ENCODE measurements at regions not wholly inside any gene's neighbourhood (a gene's known extent, or its start where the extent isn't known, plus 50 kb on each side); places are given as distances from the start of the nearest gene placed in this dataset.

DNA sequence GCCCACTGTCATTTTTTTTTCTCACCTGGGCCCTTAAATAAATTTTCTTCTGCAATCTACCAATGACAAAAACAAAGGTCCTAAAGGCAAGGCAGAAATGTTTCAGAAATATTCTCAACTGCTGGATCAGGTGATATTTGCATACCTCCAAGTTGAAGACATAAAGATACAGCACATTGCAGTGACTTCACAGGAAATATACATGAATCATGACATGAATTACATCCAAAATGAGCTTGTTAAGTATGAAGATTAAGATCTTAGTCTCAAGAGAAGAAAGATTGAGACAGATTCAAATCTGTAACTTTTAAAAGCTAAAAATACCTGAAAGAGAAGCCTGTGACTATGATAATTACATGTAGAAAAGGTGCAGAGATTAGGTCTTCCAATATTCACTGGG is 207.8 kb downstream of the SIPA1L2 start (continued):
- TF ChIP-seq, protein P1, sequence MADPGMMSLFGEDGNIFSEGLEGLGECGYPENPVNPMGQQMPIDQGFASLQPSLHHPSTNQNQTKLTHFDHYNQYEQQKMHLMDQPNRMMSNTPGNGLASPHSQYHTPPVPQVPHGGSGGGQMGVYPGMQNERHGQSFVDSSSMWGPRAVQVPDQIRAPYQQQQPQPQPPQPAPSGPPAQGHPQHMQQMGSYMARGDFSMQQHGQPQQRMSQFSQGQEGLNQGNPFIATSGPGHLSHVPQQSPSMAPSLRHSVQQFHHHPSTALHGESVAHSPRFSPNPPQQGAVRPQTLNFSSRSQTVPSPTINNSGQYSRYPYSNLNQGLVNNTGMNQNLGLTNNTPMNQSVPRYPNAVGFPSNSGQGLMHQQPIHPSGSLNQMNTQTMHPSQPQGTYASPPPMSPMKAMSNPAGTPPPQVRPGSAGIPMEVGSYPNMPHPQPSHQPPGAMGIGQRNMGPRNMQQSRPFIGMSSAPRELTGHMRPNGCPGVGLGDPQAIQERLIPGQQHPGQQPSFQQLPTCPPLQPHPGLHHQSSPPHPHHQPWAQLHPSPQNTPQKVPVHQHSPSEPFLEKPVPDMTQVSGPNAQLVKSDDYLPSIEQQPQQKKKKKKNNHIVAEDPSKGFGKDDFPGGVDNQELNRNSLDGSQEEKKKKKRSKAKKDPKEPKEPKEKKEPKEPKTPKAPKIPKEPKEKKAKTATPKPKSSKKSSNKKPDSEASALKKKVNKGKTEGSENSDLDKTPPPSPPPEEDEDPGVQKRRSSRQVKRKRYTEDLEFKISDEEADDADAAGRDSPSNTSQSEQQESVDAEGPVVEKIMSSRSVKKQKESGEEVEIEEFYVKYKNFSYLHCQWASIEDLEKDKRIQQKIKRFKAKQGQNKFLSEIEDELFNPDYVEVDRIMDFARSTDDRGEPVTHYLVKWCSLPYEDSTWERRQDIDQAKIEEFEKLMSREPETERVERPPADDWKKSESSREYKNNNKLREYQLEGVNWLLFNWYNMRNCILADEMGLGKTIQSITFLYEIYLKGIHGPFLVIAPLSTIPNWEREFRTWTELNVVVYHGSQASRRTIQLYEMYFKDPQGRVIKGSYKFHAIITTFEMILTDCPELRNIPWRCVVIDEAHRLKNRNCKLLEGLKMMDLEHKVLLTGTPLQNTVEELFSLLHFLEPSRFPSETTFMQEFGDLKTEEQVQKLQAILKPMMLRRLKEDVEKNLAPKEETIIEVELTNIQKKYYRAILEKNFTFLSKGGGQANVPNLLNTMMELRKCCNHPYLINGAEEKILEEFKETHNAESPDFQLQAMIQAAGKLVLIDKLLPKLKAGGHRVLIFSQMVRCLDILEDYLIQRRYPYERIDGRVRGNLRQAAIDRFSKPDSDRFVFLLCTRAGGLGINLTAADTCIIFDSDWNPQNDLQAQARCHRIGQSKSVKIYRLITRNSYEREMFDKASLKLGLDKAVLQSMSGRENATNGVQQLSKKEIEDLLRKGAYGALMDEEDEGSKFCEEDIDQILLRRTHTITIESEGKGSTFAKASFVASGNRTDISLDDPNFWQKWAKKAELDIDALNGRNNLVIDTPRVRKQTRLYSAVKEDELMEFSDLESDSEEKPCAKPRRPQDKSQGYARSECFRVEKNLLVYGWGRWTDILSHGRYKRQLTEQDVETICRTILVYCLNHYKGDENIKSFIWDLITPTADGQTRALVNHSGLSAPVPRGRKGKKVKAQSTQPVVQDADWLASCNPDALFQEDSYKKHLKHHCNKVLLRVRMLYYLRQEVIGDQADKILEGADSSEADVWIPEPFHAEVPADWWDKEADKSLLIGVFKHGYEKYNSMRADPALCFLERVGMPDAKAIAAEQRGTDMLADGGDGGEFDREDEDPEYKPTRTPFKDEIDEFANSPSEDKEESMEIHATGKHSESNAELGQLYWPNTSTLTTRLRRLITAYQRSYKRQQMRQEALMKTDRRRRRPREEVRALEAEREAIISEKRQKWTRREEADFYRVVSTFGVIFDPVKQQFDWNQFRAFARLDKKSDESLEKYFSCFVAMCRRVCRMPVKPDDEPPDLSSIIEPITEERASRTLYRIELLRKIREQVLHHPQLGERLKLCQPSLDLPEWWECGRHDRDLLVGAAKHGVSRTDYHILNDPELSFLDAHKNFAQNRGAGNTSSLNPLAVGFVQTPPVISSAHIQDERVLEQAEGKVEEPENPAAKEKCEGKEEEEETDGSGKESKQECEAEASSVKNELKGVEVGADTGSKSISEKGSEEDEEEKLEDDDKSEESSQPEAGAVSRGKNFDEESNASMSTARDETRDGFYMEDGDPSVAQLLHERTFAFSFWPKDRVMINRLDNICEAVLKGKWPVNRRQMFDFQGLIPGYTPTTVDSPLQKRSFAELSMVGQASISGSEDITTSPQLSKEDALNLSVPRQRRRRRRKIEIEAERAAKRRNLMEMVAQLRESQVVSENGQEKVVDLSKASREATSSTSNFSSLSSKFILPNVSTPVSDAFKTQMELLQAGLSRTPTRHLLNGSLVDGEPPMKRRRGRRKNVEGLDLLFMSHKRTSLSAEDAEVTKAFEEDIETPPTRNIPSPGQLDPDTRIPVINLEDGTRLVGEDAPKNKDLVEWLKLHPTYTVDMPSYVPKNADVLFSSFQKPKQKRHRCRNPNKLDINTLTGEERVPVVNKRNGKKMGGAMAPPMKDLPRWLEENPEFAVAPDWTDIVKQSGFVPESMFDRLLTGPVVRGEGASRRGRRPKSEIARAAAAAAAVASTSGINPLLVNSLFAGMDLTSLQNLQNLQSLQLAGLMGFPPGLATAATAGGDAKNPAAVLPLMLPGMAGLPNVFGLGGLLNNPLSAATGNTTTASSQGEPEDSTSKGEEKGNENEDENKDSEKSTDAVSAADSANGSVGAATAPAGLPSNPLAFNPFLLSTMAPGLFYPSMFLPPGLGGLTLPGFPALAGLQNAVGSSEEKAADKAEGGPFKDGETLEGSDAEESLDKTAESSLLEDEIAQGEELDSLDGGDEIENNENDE (IDR thresholded peaks at IDR 0.05; ENCODE audit: insufficient replicate concordance, low read length), result no peak

All from H1 (cell line).